Stimulated activated CD8-positive, alpha-beta memory T cell treated with anti-CD3 and anti-CD28 coated beads, Interleukin-7, amount 100 ng/mL, for 4 hours (primary cell): ENCODE measurements at regions not wholly inside any gene's neighbourhood (a gene's known extent, or its start where the extent isn't known, plus 50 kb on each side); places are given as distances from the start of the nearest gene placed in this dataset.
"Not testable (repeated sequence)": the region's sequence is repeated elsewhere in the genome, so short reads cannot be mapped to it uniquely, and the experiment has no call there.

Experiments used
- DNase-seq, 2 donors: peaks; one replicate each; pipeline ENCODE4 v3.0.0-alpha.2; 2020; ENCODE audit warnings: low read depth in 2 of 2

- no peak for DNase-seq
These were observed 692.5 kb upstream of the MIR17HG start for GRCh38 chr13:90654970-90655369.

GRCh38 chr13:90664200-90664599 is 683.3 kb upstream of the MIR17HG start:
- DNase-seq = not testable (repeated sequence)

- DNase-seq = no peak
These were observed 673.7 kb upstream of the MIR17HG start for GRCh38 chr13:90673746-90674145.

GRCh38 chr13:90675129-90675528 is 672.4 kb upstream of the MIR17HG start:
- no peak for DNase-seq

GRCh38 chr13:90680826-90681225 is 666.7 kb upstream of the MIR17HG start:
- DNase-seq = no peak

GRCh38 chr13:90683711-90684131 is 663.8 kb upstream of the MIR17HG start:
- DNase-seq = no peak

GRCh38 chr13:90686442-90686841 is 661.0 kb upstream of the MIR17HG start:
- no peak for DNase-seq

GRCh38 chr13:90689111-90689510 is 658.4 kb upstream of the MIR17HG start:
- DNase-seq = no peak

GRCh38 chr13:90690458-90691080 is 656.9 kb upstream of the MIR17HG start:
- DNase-seq = no peak

- no peak for DNase-seq
These were observed 651.2 kb upstream of the MIR17HG start for GRCh38 chr13:90696254-90696653.

GRCh38 chr13:90696656-90697055 is 650.8 kb upstream of the MIR17HG start:
- no peak for DNase-seq

GRCh38 chr13:90700340-90700739 is 647.1 kb upstream of the MIR17HG start:
- no peak for DNase-seq

GRCh38 chr13:90701264-90701663 is 646.2 kb upstream of the MIR17HG start:
- no peak for DNase-seq

GRCh38 chr13:90702050-90702449 is 645.4 kb upstream of the MIR17HG start:
- no peak for DNase-seq

GRCh38 chr13:90706631-90707030 is 640.9 kb upstream of the MIR17HG start:
- DNase-seq = no peak

GRCh38 chr13:90708128-90708527 is 639.4 kb upstream of the MIR17HG start:
- DNase-seq = no peak

GRCh38 chr13:90709319-90709718 is 638.2 kb upstream of the MIR17HG start:
- DNase-seq = no peak

GRCh38 chr13:90710164-90710759 is 637.2 kb upstream of the MIR17HG start:
- no peak for DNase-seq

- no peak for DNase-seq
These were observed 633.9 kb upstream of the MIR17HG start for GRCh38 chr13:90713441-90714133.

GRCh38 chr13:90715485-90715884 is 632.0 kb upstream of the MIR17HG start:
- DNase-seq = no peak

GRCh38 chr13:90717451-90717936 is 630.0 kb upstream of the MIR17HG start:
- DNase-seq = no peak

GRCh38 chr13:90719461-90719860 is 628.0 kb upstream of the MIR17HG start:
- DNase-seq = no peak

GRCh38 chr13:90721937-90722336 is 625.5 kb upstream of the MIR17HG start:
- no peak for DNase-seq
